ENCODE measurements at regions not wholly inside any gene's neighbourhood (a gene's known extent, or its start where the extent isn't known, plus 50 kb on each side); places are given as distances from the start of the nearest gene placed in this dataset.
"Not testable (repeated sequence)": the region's sequence is repeated elsewhere in the genome, so short reads cannot be mapped to it uniquely, and the experiment has no call there.

GRCh38 chr12:9407425-9407748 lies 199.2 kb upstream of the PZP start:
- DNase-seq = not testable (repeated sequence)

- DNase-seq = no peak
These were observed 198.6 kb upstream of the PZP start for GRCh38 chr12:9406564-9407424.

GRCh38 chr12:9405886-9406563 lies 197.8 kb upstream of the PZP start:
- no peak for DNase-seq

- DNase-seq = no peak
These were observed 196.5 kb upstream of the PZP start for GRCh38 chr12:9404469-9405260.

GRCh38 chr12:9404031-9404430 lies 195.8 kb upstream of the PZP start:
- no peak for DNase-seq

GRCh38 chr12:9402432-9403040 lies 194.3 kb upstream of the PZP start:
- not testable (repeated sequence) for DNase-seq

- not testable (repeated sequence) for DNase-seq
These were observed 188.2 kb upstream of the PZP start for GRCh38 chr12:9396367-9396766.

- not testable (repeated sequence) for DNase-seq
These were observed 187.0 kb upstream of the PZP start for GRCh38 chr12:9395220-9395619.

- no peak for DNase-seq
These were observed 184.6 kb upstream of the PZP start for GRCh38 chr12:9392842-9393241.

GRCh38 chr12:9391815-9392214 lies 183.6 kb upstream of the PZP start:
- DNase-seq = no peak

- DNase-seq = no peak
These were observed 182.6 kb upstream of the PZP start for GRCh38 chr12:9390761-9391160.

GRCh38 chr12:9389796-9390195 lies 181.6 kb upstream of the PZP start:
- no peak for DNase-seq

- no peak for DNase-seq
These were observed 180.2 kb upstream of the PZP start for GRCh38 chr12:9388379-9388778.

GRCh38 chr12:9387450-9387849 lies 179.3 kb upstream of the PZP start:
- no peak for DNase-seq

GRCh38 chr12:9383585-9383984 lies 175.4 kb upstream of the PZP start:
- no peak for DNase-seq

GRCh38 chr12:9381619-9382018 lies 173.4 kb upstream of the PZP start:
- DNase-seq = no peak

GRCh38 chr12:9380650-9381049 lies 172.5 kb upstream of the PZP start:
- no peak for DNase-seq

- DNase-seq = no peak
These were observed 171.0 kb upstream of the PZP start for GRCh38 chr12:9379023-9379742.

- DNase-seq = no peak
These were observed 170.2 kb upstream of the PZP start for GRCh38 chr12:9378430-9378835.

GRCh38 chr12:9372202-9372601 lies 164.0 kb upstream of the PZP start:
- no peak for DNase-seq

- no peak for DNase-seq
These were observed 159.6 kb upstream of the PZP start for GRCh38 chr12:9367828-9368227.

GRCh38 chr12:9367201-9367600 lies 159.0 kb upstream of the PZP start:
- no peak for DNase-seq

GRCh38 chr12:9365296-9365695 lies 157.1 kb upstream of the PZP start:
- DNase-seq = no peak
